ENCODE measurements at regions not wholly inside any gene's neighbourhood (a gene's known extent, or its start where the extent isn't known, plus 50 kb on each side); places are given as distances from the start of the nearest gene placed in this dataset.

GRCh38 chr11:92834296-92835020, 135.0 kb upstream of the MTNR1B start:
- no peak for DNase-seq (ENCODE audit: low spot score)

DNA sequence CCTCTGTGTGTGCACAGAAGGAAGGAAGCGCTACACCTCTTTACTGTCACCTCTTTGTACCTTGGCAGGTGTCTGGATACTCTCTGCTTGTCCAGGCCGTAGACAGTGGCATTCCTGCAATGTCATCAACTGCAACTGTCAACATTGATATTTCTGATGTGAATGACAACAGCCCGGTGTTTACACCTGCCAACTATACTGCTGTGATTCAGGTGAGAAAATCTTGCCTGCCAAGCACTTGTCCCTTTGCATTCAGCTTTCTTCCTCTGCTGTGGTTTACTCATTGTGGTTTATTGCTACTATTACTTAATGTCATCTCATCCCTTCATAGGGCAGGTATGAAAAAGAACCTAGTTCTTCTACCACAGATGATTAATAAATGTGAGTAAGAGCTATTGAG, 131.9 kb upstream of the MTNR1B start:
- DNase-seq (ENCODE audit: low spot score), result no peak

GRCh38 chr11:92838759-92839310, 130.6 kb upstream of the MTNR1B start:
- DNase-seq (ENCODE audit: low spot score), result no peak

- DNase-seq (ENCODE audit: low spot score), result no peak
Observed at GRCh38 chr11:92839450-92839849, 130.0 kb upstream of the MTNR1B start.

DNA sequence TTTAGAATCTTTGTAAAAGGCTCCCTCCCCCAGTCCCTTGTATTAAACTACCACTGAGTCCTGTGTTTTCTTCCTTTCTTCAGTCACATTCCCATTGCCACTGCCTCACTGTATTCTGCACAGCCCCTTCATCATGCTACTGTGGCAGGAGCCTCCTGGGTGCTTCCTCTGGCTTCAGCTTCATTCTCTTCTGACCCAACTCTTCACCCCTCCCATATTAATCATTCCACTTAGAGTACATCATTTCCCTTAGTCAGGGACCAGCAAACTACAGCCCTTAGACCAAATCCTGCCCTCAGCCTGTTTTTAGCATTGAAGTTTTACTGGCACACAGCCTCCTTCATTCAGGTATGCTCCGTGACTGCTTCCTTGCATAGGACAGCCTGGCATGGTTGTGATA, 127.7 kb upstream of the MTNR1B start:
- DNase-seq (ENCODE audit: low spot score), result no peak

DNA sequence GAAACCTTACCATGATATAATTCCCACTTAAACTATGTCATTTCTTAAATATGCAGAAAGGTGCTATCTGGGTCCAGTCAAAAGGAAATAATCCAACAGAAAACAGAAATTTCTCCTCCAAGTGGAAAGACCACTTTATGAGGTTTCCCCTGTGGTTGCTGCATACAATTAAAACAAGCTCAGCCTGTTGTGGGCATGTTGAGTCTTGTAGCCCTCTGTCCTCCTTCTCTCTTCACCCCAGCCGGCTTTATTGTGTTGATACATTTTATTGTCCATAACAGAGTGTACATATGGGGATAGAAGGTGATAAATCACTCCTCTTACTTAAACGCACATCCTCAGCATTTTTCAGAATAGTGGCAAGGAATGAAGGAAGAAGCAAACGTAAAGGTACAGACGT, 126.0 kb upstream of the MTNR1B start:
- no peak for DNase-seq (ENCODE audit: low spot score)

DNA sequence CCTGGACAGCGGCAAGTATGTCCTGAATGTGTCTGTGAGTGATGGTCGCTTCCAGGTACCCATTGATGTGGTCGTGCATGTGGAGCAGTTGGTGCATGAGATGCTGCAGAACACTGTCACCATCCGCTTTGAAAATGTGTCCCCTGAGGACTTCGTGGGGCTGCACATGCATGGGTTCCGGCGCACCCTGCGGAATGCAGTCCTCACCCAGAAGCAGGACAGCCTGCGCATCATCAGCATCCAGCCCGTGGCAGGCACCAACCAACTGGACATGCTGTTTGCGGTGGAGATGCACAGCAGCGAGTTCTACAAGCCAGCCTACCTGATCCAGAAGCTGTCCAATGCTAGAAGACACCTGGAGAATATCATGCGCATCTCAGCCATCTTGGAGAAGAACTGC, 125.3 kb upstream of the MTNR1B start:
- DNase-seq (ENCODE audit: low spot score), result no peak

DNA sequence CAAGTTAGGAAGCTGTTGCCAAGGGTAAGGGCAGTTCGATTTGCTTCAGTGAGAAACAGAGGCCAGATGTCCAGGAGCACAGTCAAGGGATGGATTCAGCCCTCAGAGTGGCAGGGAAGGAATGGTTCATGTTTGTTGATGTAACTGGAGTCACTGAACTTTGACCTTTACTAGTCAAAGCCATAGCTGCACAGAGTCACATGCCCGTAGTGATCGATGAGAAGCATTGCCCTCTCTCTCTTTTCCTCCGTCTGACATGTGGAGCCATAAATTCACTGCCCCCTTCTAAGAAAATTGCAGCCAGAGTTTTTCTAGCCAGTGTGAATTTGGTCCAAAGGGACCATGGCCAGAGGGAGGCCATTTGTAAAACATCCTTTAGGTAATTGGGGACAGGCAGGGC, 124.1 kb upstream of the MTNR1B start:
- no peak for DNase-seq (ENCODE audit: low spot score)

DNA sequence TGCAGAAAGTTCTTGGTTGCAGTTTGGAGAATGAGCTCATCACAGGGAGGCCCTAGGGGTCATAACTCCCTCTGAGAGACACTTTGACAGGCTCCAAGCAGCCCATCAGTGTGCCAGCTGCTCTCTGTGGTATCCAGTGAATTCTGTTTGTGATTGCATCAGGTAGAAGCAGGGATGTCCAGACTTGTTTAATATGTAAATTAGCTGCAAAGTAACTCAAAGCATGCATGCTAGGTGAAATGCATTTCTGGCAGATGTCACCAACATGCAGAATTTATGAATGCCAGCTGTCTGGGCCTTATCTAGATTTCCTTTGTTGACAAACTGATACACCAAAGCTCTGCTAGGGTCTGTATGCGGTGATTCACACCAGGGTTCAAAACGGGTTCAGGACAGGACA, 123.6 kb upstream of the MTNR1B start:
- DNase-seq (ENCODE audit: low spot score), result no peak

GRCh38 chr11:92846491-92847125, 122.8 kb upstream of the MTNR1B start:
- DNase-seq (ENCODE audit: low spot score), result no peak

- no peak for DNase-seq (ENCODE audit: low spot score)
Observed at GRCh38 chr11:92848578-92848977, 120.9 kb upstream of the MTNR1B start.

DNA sequence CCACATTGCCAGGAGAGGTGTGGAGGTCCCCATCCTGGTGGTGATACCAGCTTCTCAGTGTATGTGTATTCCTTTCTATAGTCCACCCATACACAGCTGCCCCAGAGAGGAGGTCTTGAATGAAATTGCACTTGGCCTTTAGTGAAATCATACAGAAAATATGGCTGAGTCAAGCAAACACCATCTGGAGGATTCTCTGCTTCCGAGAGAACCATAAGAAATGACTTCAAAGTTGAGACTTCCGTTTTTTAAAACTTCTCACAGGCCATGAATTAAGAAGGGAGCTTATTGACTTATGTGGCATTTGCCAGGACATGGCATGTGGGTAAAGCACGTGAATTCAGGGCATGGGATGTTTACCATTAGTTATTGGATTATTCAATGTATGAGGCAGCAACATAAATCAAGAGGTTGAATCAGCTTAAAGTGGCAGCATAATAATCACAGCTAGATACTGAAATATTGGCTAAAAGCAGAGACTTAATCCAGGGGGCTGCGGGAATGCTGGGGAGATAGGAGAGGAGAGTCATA, 119.1 kb upstream of the MTNR1B start:
- DNase-seq (ENCODE audit: low spot score), result no peak

GRCh38 chr11:92852229-92852628, 117.2 kb upstream of the MTNR1B start:
- DNase-seq (ENCODE audit: low spot score), result no peak

- DNase-seq (ENCODE audit: low spot score), result no peak
Observed at GRCh38 chr11:92852946-92853345, 116.5 kb upstream of the MTNR1B start.

- DNase-seq (ENCODE audit: low spot score), result no peak
Observed at GRCh38 chr11:92854162-92854561, 115.3 kb upstream of the MTNR1B start.

GRCh38 chr11:92854952-92855351, 114.5 kb upstream of the MTNR1B start:
- DNase-seq (ENCODE audit: low spot score), result peak; percentile 9

DNA sequence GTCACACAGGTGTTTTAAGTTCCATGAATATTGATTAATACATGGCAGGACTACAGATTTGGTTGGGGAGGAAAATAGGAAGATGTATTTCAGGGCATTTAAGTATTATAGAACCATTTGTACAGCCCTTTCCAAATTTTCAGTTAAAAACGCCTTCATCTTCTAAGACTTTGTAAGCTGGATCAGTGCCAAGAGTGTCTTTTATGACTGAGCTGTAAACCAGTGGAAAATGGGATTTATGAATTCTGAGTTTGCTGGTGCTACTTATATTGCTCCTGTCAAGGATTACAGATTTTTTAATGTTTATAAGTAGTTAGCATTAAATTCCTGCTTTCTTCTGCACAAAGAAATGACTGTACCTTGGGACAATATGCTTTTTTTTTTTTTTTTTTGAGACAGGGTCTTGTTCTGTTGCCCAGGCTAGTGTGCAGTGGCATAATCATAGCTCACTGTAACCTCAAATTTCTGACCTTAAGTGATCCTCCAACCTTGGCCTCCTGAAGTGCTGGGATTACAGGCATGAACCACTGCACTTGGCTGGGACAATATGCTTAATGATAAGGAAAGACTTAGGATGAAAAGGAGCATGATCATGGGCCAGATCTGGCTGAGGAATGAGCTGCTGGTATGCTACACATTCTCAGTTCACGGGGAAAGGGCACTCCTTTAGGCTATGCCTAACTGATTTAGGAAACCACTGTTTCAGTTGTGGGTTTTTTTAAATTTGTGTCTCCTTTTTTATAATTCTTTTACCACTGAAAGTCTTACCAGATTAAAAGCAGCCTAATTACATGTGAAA, 113.6 kb upstream of the MTNR1B start:
- DNase-seq (ENCODE audit: low spot score), result no peak

DNA sequence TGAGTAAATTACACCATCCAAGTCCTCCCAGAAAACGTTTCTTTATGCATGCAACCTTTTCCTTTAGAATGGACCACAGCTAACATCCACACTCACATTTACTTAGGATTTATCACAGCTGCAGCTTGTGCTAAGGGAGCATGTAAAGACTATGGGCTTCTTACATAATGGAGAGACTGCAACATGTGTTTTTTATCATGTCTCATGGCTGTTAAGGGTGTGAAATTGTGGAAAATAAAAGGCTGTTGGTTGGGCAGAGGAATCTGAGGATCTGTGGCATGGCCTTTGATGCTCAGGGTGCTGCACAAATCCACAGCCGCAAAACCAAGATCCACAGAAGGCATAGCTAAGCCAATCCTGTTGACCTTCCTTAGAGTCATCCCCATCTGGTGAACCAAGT, 112.0 kb upstream of the MTNR1B start:
- DNase-seq (ENCODE audit: low spot score), result no peak

- no peak for DNase-seq (ENCODE audit: low spot score)
Observed at GRCh38 chr11:92859156-92859690, 110.2 kb upstream of the MTNR1B start.

GRCh38 chr11:92861634-92862033, 107.8 kb upstream of the MTNR1B start:
- peak; percentile 16 for DNase-seq (ENCODE audit: low spot score)

- no peak for DNase-seq (ENCODE audit: low spot score)
Observed at GRCh38 chr11:92865352-92865751, 104.1 kb upstream of the MTNR1B start.

DNA sequence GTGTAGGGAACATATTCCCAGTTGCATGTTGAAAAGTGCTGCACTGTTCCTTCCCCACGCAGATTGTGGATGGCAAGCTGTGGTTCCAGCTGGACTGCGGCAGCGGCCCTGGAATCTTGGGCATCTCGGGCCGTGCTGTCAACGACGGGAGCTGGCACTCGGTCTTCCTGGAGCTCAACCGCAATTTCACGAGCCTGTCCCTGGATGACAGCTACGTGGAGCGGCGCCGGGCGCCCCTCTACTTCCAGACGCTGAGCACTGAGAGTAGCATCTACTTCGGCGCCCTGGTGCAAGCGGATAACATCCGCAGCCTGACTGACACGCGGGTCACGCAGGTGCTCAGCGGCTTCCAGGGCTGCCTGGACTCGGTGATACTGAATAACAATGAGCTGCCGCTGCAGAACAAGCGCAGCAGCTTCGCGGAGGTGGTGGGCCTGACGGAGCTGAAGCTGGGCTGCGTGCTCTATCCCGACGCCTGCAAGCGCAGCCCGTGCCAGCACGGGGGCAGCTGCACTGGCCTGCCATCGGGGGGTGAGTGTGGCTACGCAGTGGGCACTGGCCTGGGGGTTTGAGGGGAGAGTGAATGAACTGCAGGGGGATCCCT, 102.7 kb upstream of the MTNR1B start:
- no peak for DNase-seq (ENCODE audit: low spot score)

Measured in H4 (cell line).